ENCODE measurements at regions not wholly inside any gene's neighbourhood (a gene's known extent, or its start where the extent isn't known, plus 50 kb on each side); places are given as distances from the start of the nearest gene placed in this dataset.

DNA sequence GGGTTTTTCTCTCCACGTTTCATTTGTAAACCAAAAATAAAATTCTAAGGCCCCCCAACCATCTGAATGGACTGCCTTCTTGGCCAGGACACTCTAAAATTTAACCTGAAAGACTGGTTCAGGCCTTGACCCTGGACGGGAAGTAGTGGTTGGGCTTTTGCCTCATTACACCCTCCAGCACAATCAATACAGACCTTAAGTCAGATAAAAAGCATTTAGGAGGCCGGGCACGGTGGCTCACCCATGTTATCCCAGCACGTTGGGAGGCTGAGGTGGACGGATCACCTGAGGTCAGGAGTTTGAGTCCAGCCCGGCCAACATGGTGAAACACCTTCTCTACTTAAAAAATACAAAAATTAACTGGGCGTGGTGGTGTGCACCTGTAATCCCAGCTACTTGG, 91.6 kb upstream of the PPP1R26 start:
- TF ChIP-seq, protein P1, sequence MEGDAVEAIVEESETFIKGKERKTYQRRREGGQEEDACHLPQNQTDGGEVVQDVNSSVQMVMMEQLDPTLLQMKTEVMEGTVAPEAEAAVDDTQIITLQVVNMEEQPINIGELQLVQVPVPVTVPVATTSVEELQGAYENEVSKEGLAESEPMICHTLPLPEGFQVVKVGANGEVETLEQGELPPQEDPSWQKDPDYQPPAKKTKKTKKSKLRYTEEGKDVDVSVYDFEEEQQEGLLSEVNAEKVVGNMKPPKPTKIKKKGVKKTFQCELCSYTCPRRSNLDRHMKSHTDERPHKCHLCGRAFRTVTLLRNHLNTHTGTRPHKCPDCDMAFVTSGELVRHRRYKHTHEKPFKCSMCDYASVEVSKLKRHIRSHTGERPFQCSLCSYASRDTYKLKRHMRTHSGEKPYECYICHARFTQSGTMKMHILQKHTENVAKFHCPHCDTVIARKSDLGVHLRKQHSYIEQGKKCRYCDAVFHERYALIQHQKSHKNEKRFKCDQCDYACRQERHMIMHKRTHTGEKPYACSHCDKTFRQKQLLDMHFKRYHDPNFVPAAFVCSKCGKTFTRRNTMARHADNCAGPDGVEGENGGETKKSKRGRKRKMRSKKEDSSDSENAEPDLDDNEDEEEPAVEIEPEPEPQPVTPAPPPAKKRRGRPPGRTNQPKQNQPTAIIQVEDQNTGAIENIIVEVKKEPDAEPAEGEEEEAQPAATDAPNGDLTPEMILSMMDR (IDR thresholded peaks at IDR 0.05) = no peak
- no peak for TF ChIP-seq POLR2A (IDR thresholded peaks at IDR 0.05)
